Tibial artery (tissue), 4 donors: ENCODE measurements at regions not wholly inside any gene's neighbourhood (a gene's known extent, or its start where the extent isn't known, plus 50 kb on each side); places are given as distances from the start of the nearest gene placed in this dataset.

ENCODE experiments used
- DNase-seq, 2 donors: peaks; one replicate each; pipeline ENCODE4 v3.0.0-alpha.2; 2019
- H3K27ac ChIP-seq, 2 donors: fragments of 200-600 bp; sonication (generic) in 1 of 2; 1 replicate in 1 of 2; 2 replicates in 1 of 2; pipeline ENCODE4 v1.5.1; 2018 to 2019; ENCODE audit warnings: mild to moderate bottlenecking in 1 of 2
- H3K27me3 ChIP-seq, 2 donors: fragments of 200-600 bp; sonication (generic) in 1 of 2; one replicate each; pipeline versions ENCODE4 v1.5.1 to v1.6.0; 2016 to 2019
- H3K36me3 ChIP-seq, 3 donors: fragments of 200-600 bp; sonication (generic) in 2 of 3; one replicate each; pipeline ENCODE4 v1.5.1; 2016 to 2019; ENCODE audit warnings: mild to moderate bottlenecking in 2 of 3
- H3K4me1 ChIP-seq, 4 donors: fragments of 200-600 bp; sonication (generic) in 2 of 4; 1 replicate in 3 of 4; 2 replicates in 1 of 4; pipeline ENCODE4 v1.5.1; 2016 to 2019
- H3K4me3 ChIP-seq, 2 donors: fragments of 200-600 bp; sonication (generic) in 1 of 2; 1 replicate in 1 of 2; 2 replicates in 1 of 2; pipeline ENCODE4 v1.5.1; 2018 to 2019; ENCODE audit warnings: mild to moderate bottlenecking in 2 of 2
- H3K9me3 ChIP-seq, 3 donors: fragments of 200-600 bp; sonication (generic) in 1 of 3; one replicate each; pipeline ENCODE4 v1.5.1; 2016 to 2019
- CTCF ChIP-seq, 2 experiments: fragments of 200-600 bp in 1 of 2; fragments of 450-650 bp in 1 of 2; IDR thresholded peaks; one replicate each; pipeline ENCODE4 v1.5.1; 2017 to 2019; ENCODE audit warnings: antibody characterized with exemption in 2 of 2, mild to moderate bottlenecking in 1 of 2, moderate library complexity in 1 of 2
- intact Hi-C: fragments of 100-400 bp; cut with DNase I; formaldehyde crosslinking; loops from one replicate; pipeline ENCODE4 v1.15.0; 2023; ENCODE audit warnings: low total_unique reads

DNA sequence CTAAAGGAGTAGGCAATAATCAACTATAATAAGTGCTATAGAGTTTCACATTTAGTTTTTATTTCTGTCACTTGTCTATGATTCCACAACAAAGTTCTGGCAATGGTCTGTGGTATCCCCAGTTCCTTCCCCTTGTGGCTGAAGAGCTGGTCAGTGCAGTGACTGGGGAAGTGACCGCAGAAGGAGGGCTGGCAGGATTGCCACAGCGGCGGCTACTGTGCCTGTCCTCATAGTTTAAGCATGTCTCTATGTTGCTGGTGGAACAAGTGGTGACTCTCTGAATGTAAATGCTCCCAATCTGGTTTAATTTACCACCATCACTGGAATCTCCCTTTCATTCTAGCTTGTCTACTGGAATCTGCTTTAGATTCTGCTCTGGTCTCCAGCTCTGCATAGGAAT is 170.6 kb upstream of the GK2 start:
- intact Hi-C loops = loop anchor here (10.0 kb wide), 1 partner anchor 624 kb away; no protein-coding TSS in a partner anchor
- Histone ChIP-seq H3K27ac (no peak overlapping the region), H3K4me3 (no peak overlapping the region), H3K9me3 (no peaks in the 10 kb centered on the region), H3K4me1 (peaks cover 0 to 35% (median 15%) of the 10 kb centered on the region in 4 donors), H3K27me3 (no peaks in the 10 kb centered on the region), H3K36me3 (no peaks in the 10 kb centered on the region)
- no peak for TF ChIP-seq CTCF (IDR thresholded peaks at IDR 0.05)
- DNase-seq = no peak

DNA sequence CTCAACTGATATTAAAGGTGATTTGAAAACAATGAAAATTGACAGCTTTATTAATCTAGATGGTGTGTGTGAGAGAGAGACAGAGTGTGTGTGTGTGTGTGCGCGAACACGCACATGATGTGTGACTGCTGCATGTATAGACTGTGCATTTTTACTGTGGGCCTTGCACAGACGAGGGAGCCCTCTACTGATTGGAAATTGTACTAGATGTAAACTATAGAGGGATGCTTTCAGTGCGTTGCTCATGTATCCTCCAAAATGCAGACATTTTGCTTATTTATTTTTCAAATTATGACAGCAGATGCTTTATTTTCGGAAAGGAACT is 168.4 kb upstream of the GK2 start:
- DNase-seq = no peak
- intact Hi-C loops = loop anchor here (10.0 kb wide), 1 partner anchor 622 kb away; no protein-coding TSS in a partner anchor
- Histone ChIP-seq H3K27me3 (no peaks in the 10 kb centered on the region), H3K4me3 (no peak overlapping the region), H3K36me3 (no peaks in the 10 kb centered on the region), H3K4me1 (peaks cover 0 to 35% (median 15%) of the 10 kb centered on the region in 4 donors), H3K27ac (peak overlapping the region; percentile 6 to 68), H3K9me3 (no peaks in the 10 kb centered on the region)
- TF ChIP-seq CTCF (IDR thresholded peaks at IDR 0.05) = peak in 1 of 2 experiments; percentile 30

DNA sequence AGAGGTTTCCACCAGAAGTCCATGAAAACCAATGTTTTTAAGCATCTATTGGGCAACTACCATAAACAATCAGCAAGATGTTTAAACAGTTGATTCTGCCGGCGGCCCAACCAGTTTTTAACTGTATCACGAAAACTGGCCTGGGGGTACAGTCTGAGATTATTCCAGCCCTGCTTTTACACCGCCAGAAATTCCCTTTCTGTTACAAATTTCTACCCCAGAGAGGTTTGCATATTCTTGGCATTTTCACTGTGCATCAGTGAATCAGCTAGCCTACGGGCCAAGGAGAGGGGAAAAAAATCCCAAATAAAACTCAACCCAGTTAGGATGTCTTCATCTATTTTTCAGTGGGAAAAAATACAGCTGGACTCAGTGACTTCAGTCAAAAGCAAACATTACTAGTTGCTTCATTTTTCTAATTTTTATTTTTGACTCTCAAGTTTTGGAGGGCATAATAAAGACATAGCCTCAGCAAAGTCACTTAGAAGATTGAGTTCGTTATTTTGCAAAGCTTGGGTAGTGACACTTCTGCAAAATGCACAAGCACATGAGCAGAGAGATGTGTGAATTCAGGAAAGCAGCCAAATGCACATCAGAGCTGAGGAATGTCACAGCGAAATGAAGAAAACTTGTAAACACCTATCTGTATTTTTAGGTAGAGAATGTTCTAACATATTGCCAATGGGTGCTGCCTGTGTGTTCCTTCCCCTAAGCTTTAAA is 167.8 kb upstream of the GK2 start:
- H3K27me3 ChIP-seq = no peaks in the 10 kb centered on the region
- peak in 1 of 2 donors; percentile 43 for DNase-seq
- TF ChIP-seq CTCF (IDR thresholded peaks at IDR 0.05) = no peak
- intact Hi-C loops = loop anchor here (10.0 kb wide), 1 partner anchor 621 kb away; no protein-coding TSS in a partner anchor
- no peaks in the 10 kb centered on the region for H3K9me3 ChIP-seq
- H3K27ac ChIP-seq = peak overlapping the region; percentile 68 to 70
- no peaks in the 10 kb centered on the region for H3K36me3 ChIP-seq
- peaks cover 0 to 32% (median 15%) of the 10 kb centered on the region in 4 donors for H3K4me1 ChIP-seq
- no peak overlapping the region for H3K4me3 ChIP-seq

DNA sequence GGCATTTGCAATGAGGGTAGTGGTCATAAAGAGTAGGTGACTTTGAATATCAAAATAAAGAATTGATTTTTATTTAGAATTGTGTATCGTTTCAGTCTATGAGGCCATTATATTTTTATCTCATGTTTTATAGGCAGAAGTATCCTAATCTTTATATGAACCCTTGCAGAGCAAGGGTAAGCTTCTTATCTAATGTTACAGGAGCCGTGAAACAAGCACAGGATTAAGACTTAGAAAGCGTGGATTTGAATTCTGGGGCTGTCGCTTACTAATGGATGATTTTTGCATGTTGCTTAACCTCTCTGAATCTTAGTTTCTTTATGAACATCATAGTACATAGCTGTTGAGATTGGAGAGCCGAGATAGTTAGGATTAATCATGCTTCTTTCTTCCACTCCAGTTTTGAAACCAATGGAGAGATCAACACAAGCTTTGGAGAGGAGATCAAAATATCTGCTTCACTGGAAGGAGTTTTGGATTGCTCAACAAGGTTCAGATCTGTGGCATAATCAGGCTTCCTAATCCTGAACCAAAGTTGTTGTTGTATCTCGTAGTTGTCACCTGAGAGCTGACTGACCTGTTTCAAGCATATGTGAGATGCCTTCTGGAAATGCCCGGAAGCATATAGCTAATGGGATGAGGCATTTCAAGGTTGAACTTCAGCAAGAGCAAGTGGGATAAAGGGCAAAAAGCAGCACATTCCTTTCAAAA is 166.9 kb upstream of the GK2 start:
- Histone ChIP-seq H3K4me1 (peaks cover 0 to 31% (median 15%) of the 10 kb centered on the region in 4 donors), H3K36me3 (no peaks in the 10 kb centered on the region), H3K9me3 (no peaks in the 10 kb centered on the region), H3K27ac (peak overlapping the region; percentile 68 to 70), H3K4me3 (no peak overlapping the region), H3K27me3 (no peaks in the 10 kb centered on the region)
- no peak for DNase-seq
- no peak for TF ChIP-seq CTCF (IDR thresholded peaks at IDR 0.05)
- intact Hi-C loops = loop anchor here (10.0 kb wide), 1 partner anchor 620 kb away; no protein-coding TSS in a partner anchor

DNA sequence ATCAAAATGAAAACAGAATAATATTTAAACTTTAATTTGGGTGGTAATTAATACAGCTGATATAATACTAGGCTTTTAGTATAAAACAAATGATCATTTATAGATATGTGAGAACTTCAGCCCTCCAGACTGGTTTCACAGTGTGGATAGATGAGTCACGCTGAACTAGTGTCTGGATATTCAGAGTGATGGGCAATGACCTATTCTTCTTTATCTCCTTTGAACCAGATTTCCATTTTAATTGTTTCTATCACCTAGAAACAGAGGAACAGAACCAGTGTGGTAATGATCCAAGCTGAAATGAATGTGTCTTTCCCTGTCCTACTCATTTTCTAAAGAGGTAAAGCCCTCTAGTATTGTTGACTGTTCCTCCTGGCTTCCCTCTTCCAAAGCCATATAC is 155.2 kb upstream of the GK2 start:
- Histone ChIP-seq H3K4me3 (no peak overlapping the region), H3K36me3 (no peaks in the 10 kb centered on the region), H3K27ac (no peak overlapping the region), H3K27me3 (no peaks in the 10 kb centered on the region), H3K4me1 (peaks cover 0 to 9% (median 0%) of the 10 kb centered on the region in 4 donors), H3K9me3 (no peaks in the 10 kb centered on the region)
- TF ChIP-seq CTCF (IDR thresholded peaks at IDR 0.05) = no peak
- intact Hi-C loops = no loop called here
- DNase-seq = no peak
